Posterior cingulate gyrus (tissue), 11 donors: ENCODE measurements at regions not wholly inside any gene's neighbourhood (a gene's known extent, or its start where the extent isn't known, plus 50 kb on each side); places are given as distances from the start of the nearest gene placed in this dataset.
"Not testable (repeated sequence)": the region's sequence is repeated elsewhere in the genome, so short reads cannot be mapped to it uniquely, and the experiment has no call there.

Source experiments
- DNase-seq, 10 donors: peaks; one replicate each; pipeline versions ENCODE4 v3.0.0 to v3.0.0-alpha.2; 2020 to 2021; ENCODE audit warnings: mixed read lengths in 3 of 10
- intact Hi-C: fragments of 100-400 bp; cut with DNase I; formaldehyde crosslinking; loops from one replicate; pipeline ENCODE4 v1.15.1; 2023

GRCh38 chrX:56932653-56933339 is 62.5 kb downstream of the SPIN3 start:
- intact Hi-C loops, result no loop called here
- no peak for DNase-seq

- intact Hi-C loops, result no loop called here
- no peak for DNase-seq
Observed at GRCh38 chrX:56932106-56932505, 63.2 kb downstream of the SPIN3 start.

- intact Hi-C loops, result no loop called here
- DNase-seq, result no peak
Observed at GRCh38 chrX:56928546-56928945, 66.8 kb downstream of the SPIN3 start.

GRCh38 chrX:56920998-56921348 is 74.4 kb downstream of the SPIN3 start:
- intact Hi-C loops, result not testable (repeated sequence)
- DNase-seq, result peak in 1 of 10 donors; percentile 67

GRCh38 chrX:56920338-56920997 is 74.9 kb downstream of the SPIN3 start:
- intact Hi-C loops, result no loop called here

GRCh38 chrX:56882581-56882980 is 112.8 kb downstream of the SPIN3 start:
- no peak for DNase-seq
- intact Hi-C loops, result no loop called here

More at GRCh38 chrX:56920338-56920997, 74.9 kb downstream of the SPIN3 start:
- peak in 1 of 10 donors; percentile 51 for DNase-seq
